HG03469 (cell line): ENCODE measurements at regions not wholly inside any gene's neighbourhood (a gene's known extent, or its start where the extent isn't known, plus 50 kb on each side); places are given as distances from the start of the nearest gene placed in this dataset.
"Not testable (repeated sequence)": the region's sequence is repeated elsewhere in the genome, so short reads cannot be mapped to it uniquely, and the experiment has no call there.

Source experiments
- ATAC-seq: cut with Tn5 transposase; IDR thresholded peaks from one replicate; pipeline ENCODE4 v1.9.1; 2021; ENCODE audit warnings: mild to moderate bottlenecking, moderate library complexity, moderate number of reproducible peaks; ENCODE audit not compliant: unreplicated experiment

- no peak for ATAC-seq
Observed at GRCh38 chr18:1784113-1784512, 787.2 kb downstream of the METTL4 start.

- ATAC-seq = not testable (repeated sequence)
Observed at GRCh38 chr18:1785980-1786379, 785.3 kb downstream of the METTL4 start.

GRCh38 chr18:1796636-1797035 is 774.7 kb downstream of the METTL4 start:
- no peak for ATAC-seq

- ATAC-seq = no peak
Observed at GRCh38 chr18:1797235-1797634, 774.1 kb downstream of the METTL4 start.

- ATAC-seq = no peak
Observed at GRCh38 chr18:1805521-1805920, 765.8 kb downstream of the METTL4 start.

GRCh38 chr18:1806884-1807615 is 764.3 kb downstream of the METTL4 start:
- ATAC-seq = no peak

GRCh38 chr18:1811282-1811681 is 760.0 kb downstream of the METTL4 start:
- ATAC-seq = no peak

GRCh38 chr18:1825296-1825695 is 746.0 kb downstream of the METTL4 start:
- ATAC-seq = no peak

GRCh38 chr18:1840878-1841277 is 730.4 kb downstream of the METTL4 start:
- no peak for ATAC-seq

- ATAC-seq = no peak
Observed at GRCh38 chr18:1846640-1847039, 724.7 kb downstream of the METTL4 start.

- ATAC-seq = no peak
Observed at GRCh38 chr18:1848716-1849115, 722.6 kb downstream of the METTL4 start.

- ATAC-seq = no peak
Observed at GRCh38 chr18:1849386-1849785, 721.9 kb downstream of the METTL4 start.

GRCh38 chr18:1857281-1857680 is 714.0 kb downstream of the METTL4 start:
- not testable (repeated sequence) for ATAC-seq

GRCh38 chr18:1861473-1861872 is 709.8 kb downstream of the METTL4 start:
- ATAC-seq = no peak

GRCh38 chr18:1865869-1866268 is 705.4 kb downstream of the METTL4 start:
- no peak for ATAC-seq

GRCh38 chr18:1872274-1872673 is 699.0 kb downstream of the METTL4 start:
- ATAC-seq = no peak

GRCh38 chr18:1875219-1875618 is 696.1 kb downstream of the METTL4 start:
- ATAC-seq = no peak

- ATAC-seq = no peak
Observed at GRCh38 chr18:1884623-1885022, 686.7 kb downstream of the METTL4 start.

- no peak for ATAC-seq
Observed at GRCh38 chr18:1891641-1892040, 679.7 kb downstream of the METTL4 start.

GRCh38 chr18:1892191-1892590 is 679.1 kb downstream of the METTL4 start:
- ATAC-seq = no peak

GRCh38 chr18:1895456-1896185 is 675.7 kb downstream of the METTL4 start:
- ATAC-seq = no peak

GRCh38 chr18:1906421-1906820 is 664.9 kb downstream of the METTL4 start:
- ATAC-seq = no peak
